GM23338 (cell line): ENCODE measurements at regions not wholly inside any gene's neighbourhood (a gene's known extent, or its start where the extent isn't known, plus 50 kb on each side); places are given as distances from the start of the nearest gene placed in this dataset.
"Not testable (repeated sequence)": the region's sequence is repeated elsewhere in the genome, so short reads cannot be mapped to it uniquely, and the experiment has no call there.

Experiments
- EZH2 ChIP-seq: fragments of 200-600 bp; sonication (generic); IDR thresholded peaks from one replicate; pipeline ENCODE4 v1.8.0; 2017; ENCODE audit warnings: antibody characterized with exemption, mild to moderate bottlenecking, low read depth; ENCODE audit not compliant: unreplicated experiment
- JUNB ChIP-seq: IDR thresholded peaks from one replicate; pipeline ENCODE4 v1.6.1; 2016; ENCODE audit warnings: antibody characterized with exemption; ENCODE audit not compliant: unreplicated experiment
- POLR2AphosphoS5 ChIP-seq: IDR thresholded peaks from 2 replicates; pipeline ENCODE4 v1.6.1; 2016; ENCODE audit warnings: antibody characterized with exemption, low read depth
- TF ChIP-seq, protein P1 (sequence below), 2 experiments: fragments of 200-600 bp in 1 of 2; sonication (generic) in 1 of 2; conservative IDR thresholded peaks; 2 replicates each; pipeline versions ENCODE4 v1.5.1 to v1.6.1; 2016 to 2017; ENCODE audit warnings: antibody characterized with exemption in 2 of 2, low read depth in 2 of 2, mild to moderate bottlenecking in 2 of 2, moderate library complexity in 1 of 2
- TF ChIP-seq, protein P2 (sequence below): fragments of 250-450 bp; sonication (Bioruptor Pico); IDR thresholded peaks from 2 replicates; pipeline ENCODE4 v1.5.0; 2020; ENCODE audit warnings: mild to moderate bottlenecking, moderate library complexity
- TF ChIP-seq, protein P3 (sequence below): IDR thresholded peaks from one replicate; pipeline ENCODE4 v1.6.1; 2018; ENCODE audit warnings: antibody characterized with exemption; ENCODE audit not compliant: unreplicated experiment

DNA sequence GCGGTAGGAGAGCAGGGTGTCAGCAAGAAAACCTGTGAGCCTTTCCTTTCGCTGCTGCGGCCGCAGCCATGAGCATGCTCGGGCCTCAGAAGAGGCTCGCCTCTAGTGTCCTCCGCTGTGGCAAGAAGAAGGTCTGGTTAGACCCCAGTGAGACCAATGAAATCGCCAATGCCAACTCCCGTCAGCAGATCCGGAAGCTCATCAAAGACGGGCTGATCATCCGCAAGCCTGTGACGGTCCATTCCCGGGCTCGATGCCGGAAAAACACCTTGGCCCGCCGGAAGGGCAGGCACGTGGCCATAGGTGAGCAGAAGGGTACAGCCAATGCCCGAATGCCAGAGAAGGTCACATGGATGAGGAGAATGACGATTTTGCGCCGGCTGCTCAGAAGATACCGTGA lies 57.8 kb upstream of the N4BP3 start:
- TF ChIP-seq, protein P1, sequence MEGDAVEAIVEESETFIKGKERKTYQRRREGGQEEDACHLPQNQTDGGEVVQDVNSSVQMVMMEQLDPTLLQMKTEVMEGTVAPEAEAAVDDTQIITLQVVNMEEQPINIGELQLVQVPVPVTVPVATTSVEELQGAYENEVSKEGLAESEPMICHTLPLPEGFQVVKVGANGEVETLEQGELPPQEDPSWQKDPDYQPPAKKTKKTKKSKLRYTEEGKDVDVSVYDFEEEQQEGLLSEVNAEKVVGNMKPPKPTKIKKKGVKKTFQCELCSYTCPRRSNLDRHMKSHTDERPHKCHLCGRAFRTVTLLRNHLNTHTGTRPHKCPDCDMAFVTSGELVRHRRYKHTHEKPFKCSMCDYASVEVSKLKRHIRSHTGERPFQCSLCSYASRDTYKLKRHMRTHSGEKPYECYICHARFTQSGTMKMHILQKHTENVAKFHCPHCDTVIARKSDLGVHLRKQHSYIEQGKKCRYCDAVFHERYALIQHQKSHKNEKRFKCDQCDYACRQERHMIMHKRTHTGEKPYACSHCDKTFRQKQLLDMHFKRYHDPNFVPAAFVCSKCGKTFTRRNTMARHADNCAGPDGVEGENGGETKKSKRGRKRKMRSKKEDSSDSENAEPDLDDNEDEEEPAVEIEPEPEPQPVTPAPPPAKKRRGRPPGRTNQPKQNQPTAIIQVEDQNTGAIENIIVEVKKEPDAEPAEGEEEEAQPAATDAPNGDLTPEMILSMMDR (conservative IDR thresholded peaks at IDR 0.05; ENCODE audit: low read depth in 2 of 2) = not testable (repeated sequence)
- TF ChIP-seq, protein P2, sequence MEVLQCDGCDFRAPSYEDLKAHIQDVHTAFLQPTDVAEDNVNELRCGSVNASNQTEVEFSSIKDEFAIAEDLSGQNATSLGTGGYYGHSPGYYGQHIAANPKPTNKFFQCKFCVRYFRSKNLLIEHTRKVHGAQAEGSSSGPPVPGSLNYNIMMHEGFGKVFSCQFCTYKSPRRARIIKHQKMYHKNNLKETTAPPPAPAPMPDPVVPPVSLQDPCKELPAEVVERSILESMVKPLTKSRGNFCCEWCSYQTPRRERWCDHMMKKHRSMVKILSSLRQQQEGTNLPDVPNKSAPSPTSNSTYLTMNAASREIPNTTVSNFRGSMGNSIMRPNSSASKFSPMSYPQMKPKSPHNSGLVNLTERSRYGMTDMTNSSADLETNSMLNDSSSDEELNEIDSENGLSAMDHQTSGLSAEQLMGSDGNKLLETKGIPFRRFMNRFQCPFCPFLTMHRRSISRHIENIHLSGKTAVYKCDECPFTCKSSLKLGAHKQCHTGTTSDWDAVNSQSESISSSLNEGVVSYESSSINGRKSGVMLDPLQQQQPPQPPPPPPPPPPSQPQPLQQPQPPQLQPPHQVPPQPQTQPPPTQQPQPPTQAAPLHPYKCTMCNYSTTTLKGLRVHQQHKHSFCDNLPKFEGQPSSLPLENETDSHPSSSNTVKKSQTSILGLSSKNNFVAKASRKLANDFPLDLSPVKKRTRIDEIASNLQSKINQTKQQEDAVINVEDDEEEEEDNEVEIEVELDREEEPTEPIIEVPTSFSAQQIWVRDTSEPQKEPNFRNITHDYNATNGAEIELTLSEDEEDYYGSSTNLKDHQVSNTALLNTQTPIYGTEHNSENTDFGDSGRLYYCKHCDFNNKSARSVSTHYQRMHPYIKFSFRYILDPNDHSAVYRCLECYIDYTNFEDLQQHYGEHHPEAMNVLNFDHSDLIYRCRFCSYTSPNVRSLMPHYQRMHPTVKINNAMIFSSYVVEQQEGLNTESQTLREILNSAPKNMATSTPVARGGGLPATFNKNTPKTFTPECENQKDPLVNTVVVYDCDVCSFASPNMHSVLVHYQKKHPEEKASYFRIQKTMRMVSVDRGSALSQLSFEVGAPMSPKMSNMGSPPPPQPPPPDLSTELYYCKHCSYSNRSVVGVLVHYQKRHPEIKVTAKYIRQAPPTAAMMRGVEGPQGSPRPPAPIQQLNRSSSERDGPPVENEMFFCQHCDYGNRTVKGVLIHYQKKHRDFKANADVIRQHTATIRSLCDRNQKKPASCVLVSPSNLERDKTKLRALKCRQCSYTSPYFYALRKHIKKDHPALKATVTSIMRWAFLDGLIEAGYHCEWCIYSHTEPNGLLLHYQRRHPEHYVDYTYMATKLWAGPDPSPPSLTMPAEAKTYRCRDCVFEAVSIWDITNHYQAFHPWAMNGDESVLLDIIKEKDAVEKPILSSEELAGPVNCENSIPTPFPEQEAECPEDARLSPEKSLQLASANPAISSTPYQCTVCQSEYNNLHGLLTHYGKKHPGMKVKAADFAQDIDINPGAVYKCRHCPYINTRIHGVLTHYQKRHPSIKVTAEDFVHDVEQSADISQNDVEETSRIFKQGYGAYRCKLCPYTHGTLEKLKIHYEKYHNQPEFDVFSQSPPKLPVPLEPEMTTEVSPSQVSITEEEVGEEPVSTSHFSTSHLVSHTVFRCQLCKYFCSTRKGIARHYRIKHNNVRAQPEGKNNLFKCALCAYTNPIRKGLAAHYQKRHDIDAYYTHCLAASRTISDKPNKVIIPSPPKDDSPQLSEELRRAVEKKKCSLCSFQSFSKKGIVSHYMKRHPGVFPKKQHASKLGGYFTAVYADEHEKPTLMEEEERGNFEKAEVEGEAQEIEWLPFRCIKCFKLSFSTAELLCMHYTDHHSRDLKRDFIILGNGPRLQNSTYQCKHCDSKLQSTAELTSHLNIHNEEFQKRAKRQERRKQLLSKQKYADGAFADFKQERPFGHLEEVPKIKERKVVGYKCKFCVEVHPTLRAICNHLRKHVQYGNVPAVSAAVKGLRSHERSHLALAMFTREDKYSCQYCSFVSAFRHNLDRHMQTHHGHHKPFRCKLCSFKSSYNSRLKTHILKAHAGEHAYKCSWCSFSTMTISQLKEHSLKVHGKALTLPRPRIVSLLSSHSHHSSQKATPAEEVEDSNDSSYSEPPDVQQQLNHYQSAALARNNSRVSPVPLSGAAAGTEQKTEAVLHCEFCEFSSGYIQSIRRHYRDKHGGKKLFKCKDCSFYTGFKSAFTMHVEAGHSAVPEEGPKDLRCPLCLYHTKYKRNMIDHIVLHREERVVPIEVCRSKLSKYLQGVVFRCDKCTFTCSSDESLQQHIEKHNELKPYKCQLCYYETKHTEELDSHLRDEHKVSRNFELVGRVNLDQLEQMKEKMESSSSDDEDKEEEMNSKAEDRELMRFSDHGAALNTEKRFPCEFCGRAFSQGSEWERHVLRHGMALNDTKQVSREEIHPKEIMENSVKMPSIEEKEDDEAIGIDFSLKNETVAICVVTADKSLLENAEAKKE (CRISPR knock-in tag) = not testable (repeated sequence)
- TF ChIP-seq, protein P3, sequence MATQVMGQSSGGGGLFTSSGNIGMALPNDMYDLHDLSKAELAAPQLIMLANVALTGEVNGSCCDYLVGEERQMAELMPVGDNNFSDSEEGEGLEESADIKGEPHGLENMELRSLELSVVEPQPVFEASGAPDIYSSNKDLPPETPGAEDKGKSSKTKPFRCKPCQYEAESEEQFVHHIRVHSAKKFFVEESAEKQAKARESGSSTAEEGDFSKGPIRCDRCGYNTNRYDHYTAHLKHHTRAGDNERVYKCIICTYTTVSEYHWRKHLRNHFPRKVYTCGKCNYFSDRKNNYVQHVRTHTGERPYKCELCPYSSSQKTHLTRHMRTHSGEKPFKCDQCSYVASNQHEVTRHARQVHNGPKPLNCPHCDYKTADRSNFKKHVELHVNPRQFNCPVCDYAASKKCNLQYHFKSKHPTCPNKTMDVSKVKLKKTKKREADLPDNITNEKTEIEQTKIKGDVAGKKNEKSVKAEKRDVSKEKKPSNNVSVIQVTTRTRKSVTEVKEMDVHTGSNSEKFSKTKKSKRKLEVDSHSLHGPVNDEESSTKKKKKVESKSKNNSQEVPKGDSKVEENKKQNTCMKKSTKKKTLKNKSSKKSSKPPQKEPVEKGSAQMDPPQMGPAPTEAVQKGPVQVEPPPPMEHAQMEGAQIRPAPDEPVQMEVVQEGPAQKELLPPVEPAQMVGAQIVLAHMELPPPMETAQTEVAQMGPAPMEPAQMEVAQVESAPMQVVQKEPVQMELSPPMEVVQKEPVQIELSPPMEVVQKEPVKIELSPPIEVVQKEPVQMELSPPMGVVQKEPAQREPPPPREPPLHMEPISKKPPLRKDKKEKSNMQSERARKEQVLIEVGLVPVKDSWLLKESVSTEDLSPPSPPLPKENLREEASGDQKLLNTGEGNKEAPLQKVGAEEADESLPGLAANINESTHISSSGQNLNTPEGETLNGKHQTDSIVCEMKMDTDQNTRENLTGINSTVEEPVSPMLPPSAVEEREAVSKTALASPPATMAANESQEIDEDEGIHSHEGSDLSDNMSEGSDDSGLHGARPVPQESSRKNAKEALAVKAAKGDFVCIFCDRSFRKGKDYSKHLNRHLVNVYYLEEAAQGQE = not testable (repeated sequence)
- TF ChIP-seq POLR2AphosphoS5, JUNB, EZH2: not testable (repeated sequence)
